HG03159 (cell line): ENCODE measurements at regions not wholly inside any gene's neighbourhood (a gene's known extent, or its start where the extent isn't known, plus 50 kb on each side); places are given as distances from the start of the nearest gene placed in this dataset.

Experiments used
- ATAC-seq: cut with Tn5 transposase; IDR thresholded peaks from one replicate; pipeline ENCODE4 v1.9.1; 2021; ENCODE audit warnings: mild to moderate bottlenecking, moderate library complexity; ENCODE audit not compliant: unreplicated experiment

DNA sequence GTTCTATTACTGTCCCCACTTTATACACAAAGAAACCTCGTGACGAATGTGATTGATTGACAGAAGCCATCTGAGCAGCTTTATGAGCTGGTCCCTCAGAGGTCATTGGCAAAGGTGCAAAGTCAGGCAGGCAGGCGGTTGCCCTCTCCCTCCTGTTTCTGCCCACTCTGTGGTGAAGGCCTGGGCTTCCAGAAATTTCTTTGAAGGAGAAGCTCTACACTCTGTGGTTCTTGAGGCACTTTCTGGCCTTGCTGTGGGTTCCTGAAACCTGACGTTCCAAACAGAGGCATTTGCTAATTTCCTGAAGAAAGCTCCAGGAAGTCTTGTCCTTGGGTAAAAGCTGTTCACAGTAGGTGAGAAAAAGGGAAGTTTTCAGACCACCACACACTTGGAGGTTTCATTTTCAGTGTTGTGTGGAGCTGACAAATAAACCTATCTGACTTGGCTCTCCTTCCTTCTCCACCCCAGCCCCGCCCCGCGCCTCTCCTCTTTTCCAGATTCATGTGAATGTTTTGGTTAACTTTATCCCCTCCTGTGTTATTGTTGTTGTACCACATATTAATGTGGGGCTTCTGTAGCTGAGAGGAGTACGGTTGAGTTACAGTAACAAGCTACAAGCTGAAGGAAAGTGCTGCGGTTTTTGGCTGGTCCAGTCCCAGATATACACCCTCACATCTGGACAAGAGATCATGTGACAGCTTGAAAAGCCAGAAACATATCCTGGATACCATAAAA, 274.1 kb downstream of the CLIC5 start:
- peak; percentile 64 for ATAC-seq

DNA sequence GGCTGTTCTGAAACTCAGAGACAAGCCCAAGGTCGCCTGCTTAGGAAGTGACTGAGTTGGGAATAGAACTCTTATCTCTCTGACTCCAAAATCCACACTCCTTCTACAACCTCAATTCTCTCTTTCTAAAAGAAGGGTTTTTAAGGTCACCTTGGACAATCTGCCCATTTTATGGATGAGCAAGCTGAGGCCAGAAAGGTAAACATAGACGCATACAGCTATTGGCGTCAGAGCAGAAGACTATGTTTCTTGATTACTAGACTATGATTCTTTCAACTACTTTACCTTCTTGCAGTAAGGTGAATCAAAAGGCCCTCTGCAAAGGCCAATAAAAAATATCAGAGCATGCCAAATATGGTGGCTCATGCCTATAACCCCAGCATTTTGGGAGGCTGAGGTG, 276.6 kb downstream of the CLIC5 start:
- no peak for ATAC-seq

DNA sequence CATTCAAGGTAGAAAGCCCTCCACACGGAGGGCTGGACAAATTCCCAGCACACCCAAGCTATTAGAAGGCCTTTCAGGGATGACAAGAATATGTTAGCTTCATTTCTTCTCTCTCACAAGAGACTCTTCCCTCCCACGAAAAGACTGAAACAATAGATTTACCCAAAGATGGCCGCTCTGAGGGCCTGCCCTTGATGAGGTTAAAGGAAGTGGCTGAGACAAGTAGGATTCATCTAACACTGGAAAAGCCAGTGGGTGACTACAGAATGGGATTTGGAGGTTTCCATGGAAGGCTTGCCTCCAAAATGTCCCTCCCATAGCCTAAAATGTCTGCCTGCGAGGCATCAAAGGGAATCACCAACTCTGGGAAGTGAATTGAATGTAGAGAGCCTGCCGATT, 277.6 kb downstream of the CLIC5 start:
- no peak for ATAC-seq

DNA sequence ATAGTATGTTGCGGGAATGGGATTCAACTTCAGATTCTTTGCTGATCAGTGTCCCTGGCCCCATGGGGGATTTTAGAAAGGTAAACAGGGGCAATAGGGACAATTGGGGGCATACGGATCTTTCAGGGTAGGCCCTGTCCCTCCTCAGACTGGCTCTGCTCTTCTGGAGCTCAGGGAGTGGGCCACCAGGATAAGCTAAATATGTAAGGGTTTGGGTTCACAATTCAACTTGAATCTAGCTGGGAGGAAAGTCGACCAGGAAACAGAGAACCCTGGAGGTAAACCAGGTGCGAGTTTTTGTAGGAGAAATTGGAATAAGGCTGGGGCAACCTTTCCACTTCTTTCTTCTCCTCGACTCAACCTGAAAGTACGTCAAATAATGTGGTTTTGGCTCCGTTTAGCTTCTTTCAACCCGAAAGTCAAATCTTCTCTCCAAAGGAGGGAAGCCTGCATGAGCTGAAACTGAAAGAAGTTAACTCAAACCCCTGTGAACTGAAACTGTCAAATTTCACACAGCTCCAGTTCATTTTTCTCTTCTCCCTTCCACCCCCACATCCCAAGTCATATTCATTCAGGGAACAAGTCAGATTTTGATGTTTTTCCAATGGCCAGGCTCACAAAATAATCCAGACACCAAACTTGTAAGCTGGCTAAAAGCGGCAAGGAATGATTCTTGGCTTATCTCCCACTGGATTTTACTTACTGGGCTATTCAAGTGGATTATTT, 278.2 kb downstream of the CLIC5 start:
- peak; percentile 64 for ATAC-seq

DNA sequence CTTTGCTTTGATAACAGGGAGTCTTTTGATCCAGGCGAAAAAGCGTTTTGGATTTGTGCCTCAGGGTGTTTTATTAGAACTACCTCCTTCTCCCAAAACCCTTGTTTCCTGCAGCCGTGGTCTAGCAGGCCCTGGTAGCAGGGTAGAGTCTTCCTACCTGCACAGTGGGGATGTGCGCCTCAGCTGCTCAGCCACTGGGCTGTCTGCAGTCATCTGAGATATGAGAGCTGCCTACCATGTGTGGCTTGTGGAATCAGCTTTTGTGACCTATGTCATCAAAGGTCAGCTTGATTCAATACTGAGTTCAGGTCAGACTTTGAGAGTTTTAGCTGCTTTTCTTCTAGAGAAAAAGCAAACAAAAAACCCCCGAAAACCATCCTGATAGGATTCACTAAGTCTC, 279.5 kb downstream of the CLIC5 start:
- no peak for ATAC-seq

DNA sequence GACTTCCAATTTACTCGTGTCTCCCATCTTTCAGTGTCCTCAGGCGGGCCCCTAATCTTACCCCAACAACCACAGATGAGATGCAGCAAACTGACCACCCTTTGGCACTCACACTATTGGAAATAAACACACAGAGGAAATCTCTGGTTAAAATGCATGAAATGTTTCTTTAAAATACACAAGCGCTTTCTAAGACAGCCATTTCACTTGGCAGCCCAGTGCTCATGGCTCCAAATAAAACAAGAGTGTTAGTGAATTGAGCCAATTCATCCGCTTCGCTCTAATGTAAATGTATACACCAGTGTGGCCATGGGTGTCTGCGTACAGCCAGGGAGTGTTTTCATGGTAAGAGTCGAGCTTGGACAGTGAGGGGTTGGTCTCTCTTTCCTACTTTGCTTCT, 282.9 kb downstream of the CLIC5 start:
- no peak for ATAC-seq

DNA sequence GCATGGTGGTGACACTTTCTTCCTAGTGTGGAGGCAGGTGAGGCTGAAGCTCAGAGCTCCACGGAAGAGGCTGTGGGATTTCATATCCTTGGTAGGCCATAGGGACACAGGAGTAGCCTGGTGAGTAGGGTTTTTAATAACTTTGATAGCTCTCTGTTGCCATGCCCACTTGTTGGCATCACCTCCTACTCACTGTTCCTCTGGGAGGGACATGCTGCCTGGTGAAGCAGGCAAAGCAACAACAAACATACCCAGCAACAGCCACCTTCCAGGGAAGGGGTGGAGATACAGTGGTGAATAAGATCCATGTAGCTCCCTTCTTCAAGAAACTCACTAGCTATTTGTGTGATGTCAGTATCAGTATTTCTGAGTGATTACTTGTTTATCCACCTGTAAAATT, 285.4 kb downstream of the CLIC5 start:
- no peak for ATAC-seq

DNA sequence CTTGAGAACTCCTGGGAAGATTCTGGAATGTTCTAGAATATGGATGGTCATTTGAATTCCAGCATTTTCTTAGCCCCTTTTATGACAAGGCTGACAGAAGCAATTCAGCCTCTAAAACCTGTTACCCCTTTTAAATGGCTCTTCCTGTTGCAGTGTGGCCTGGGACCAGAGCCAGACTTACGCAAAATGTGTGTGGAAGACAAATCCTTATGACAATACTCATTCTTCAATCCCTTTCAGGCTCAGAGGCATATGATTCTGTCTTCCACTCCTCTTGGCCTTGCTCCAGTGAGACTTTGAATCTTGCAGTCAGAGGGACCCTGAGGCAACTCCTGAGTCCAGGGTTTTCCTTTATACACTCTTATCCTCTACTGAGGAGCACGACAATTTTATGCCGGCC, 287.0 kb downstream of the CLIC5 start:
- ATAC-seq, result no peak

DNA sequence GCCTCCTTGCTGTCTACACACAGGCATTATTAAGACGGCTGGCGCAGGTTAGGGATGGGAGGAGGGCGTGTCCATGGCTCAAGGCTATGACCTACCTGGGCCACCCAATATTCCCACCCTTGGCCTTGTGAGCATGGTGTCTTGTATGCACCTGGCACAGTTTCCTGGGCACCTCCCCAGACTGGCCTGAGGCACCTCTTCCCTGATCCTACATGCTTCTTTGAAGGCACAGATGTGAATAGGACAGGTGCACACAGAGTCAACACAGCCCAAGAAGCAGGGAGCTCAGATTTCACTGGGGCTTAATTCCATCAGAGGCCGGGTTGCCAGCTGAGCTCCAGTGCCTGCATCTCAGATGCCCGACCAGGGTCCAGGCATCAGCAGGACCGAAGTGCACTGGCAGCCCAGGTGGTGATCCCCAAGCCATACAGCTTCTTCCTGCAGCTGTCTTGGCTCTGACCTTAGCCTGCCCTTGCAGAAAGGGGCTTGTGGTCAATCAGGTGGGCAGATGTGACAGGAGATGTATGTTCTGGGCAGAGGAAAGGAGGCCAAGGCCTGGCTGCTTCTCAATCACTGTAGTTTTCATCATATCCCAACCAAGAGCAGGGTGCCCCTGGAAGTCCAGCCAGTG, 287.7 kb downstream of the CLIC5 start:
- no peak for ATAC-seq

DNA sequence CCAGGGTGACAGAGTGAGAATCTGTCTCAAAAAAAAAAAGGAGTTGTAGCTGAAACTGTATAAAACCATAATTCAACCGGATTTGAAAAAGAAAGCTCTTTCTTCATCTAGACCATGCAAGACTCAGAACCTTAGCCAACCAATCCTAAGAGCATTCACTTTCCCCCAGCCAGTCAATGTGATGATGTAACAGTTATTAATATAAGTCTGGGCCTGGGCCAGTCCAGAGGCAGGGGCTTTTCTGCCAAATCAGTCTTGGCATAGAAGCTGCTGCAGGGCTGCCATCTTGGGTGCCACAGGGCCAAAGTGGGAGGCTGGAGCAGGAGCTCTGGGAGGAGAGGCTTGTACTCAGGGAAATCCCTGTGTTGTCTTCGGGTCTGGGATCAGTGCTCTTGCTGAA, 288.4 kb downstream of the CLIC5 start:
- ATAC-seq, result no peak

DNA sequence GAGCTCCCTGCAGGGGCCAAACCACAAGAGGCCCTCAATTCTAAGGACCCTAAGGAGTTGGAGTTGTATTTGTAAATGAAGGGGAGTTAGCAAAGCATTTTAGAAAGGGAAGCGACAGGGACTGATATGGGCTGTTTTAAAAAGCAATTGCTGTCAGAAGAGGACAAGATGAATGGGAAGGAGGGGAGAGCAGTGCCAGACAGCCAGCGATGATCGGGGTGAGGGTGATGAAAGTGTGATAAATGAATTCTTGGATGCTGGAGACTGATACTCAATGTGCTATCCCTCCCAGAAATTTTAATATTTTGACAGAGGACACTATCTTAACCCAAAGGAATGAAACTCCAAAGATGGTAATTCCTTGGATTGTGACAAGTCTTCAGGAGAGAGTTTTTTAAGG, 289.2 kb downstream of the CLIC5 start:
- ATAC-seq, result no peak

DNA sequence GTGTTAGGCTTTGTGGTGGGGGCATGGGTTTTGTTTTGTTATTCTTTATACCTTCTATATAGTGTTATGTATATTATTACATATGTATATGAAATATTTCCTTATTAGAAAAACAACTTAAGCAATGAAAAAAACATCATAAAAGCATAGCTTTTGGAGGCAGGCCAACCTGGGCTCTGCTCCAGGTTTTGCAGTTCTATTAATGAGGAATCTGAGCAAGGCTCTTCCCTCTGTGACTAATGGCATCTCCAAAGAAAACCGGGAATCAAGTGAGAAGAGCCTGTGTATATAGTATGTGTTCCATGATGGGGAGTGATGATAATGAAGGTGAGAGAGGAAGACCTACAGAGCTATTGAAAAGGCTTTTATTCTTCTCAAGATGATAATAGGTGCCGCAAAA, 291.1 kb downstream of the CLIC5 start:
- no peak for ATAC-seq

DNA sequence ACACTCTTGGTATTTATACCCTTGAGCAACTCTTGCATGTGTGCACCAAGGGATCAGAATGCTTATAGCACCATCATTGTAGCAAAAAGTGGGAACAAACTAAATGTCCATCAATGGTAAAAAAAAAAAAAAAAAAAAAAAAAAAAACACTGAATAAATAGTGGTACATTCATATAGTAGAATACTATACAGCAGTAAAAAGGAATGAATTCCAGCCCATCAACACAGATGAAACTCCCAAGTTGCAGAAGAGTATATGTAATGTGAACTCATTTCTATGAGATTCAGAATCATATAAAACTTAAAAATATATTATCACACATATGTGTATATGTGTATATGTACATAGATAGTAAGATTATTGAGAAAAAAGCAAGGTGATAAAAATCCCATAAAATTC, 291.6 kb downstream of the CLIC5 start:
- ATAC-seq, result no peak

DNA sequence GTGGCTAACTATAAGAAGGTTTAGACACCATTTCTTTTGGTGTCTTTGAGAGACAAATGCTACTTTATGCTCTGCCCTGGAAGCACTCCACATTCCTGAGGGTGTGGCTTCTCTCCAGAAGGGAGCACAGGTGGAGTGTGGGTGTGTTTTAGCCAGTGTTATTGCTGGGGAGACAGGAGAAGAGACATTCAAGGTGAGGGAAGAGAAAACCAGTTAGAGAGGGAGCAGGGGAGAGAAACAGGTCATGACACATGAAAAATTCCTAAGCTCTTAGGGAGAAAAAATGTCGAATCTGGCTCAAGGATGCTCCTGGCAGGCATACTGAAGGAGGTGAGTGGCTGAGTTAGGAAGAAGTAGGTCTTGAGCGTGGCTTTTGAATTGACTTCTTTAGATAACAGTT, 292.8 kb downstream of the CLIC5 start:
- no peak for ATAC-seq

DNA sequence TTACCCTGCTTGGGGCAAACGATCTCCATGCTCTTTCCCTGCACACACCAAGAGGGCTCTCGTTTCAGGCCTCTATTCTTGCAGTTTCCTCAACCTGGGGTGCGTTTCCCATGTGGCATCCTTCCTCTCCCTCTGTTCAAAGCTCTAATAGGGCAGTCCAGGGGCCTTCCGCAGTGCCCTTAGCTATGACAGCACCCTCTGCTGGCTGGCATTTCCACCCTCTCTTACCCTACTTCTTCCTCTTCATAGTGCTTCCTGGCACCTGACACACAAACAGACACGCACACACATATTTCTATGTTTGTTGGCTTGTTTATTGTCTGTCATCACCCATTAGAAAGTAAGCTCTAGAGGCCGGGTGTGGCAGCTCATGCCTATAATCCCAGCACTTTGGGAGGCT, 294.0 kb downstream of the CLIC5 start:
- ATAC-seq, result no peak

DNA sequence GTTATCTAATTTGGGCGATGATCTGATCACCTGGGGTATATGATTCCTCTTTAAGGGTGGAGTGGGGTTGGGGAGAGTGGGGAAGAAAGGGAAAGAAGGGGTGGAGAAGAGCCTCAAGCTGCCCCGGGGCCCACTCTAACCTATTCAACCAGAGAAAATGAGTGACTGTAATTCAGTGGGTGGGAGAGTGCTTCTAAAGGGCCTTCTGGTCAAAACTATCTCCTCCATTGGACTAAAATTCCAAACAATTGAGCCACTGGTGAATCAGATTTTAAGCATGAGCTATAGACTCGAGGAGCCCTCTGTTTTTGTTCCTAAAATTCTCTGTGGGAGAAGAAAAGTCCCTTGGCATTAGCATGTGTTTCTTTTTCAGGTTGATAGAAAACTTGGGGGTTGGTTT, 296.8 kb downstream of the CLIC5 start:
- no peak for ATAC-seq

DNA sequence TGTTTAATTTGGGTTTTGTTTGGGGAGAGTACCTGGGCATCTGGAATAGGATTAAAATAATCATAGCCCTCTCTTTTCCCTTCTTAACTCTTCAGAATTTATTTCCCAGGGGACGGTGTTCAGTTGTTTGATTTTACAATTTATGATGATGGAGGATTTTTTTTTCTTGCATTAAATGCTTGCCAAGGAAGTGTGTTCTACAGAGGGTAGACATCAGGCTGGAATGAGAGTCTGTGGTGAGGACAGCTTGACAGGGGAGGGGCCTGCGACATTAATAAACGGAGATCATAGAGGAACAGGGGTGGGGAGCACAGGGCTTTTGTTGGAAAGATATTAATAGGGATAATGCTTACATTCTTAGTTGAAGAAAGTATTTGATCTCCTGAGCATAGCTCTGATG, 297.5 kb downstream of the CLIC5 start:
- ATAC-seq, result no peak

DNA sequence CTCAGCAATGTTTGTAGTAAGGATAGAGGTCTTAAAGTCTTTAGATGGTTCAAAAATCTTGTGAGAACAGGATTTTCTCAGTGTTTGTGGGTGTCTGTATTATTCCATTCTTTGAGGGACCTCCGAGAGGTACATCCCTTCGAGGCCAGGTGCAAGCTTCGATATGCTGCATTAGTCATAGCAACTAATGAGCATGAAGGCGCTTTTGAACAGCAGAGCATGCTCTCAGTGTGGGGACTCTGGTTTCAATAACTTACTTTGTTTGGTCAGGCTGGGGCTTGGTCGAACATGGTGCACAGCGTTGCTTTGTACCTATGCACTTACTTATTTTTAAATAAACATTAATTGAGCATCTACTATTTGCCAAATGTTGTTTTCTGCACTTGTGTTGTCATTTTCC, 297.9 kb downstream of the CLIC5 start:
- ATAC-seq, result no peak

DNA sequence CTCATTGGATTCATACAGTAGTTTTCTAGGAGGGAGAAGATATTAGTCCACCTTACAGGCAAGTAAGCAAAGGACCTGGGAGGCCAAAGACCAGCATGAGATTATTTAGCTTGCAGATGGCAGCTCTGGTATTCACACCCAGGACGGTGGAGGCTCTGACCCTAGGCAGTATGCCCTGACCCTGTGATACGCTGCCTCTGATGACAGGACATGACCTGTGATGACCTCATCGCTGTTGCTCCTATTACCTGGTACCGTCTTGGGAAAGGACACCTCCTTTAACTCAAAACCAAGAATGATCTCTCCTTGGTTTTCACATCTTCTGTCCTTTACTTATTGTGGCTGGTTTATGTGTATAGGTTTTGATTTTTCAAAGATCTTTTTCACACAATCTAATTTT, 298.6 kb downstream of the CLIC5 start:
- ATAC-seq, result no peak

DNA sequence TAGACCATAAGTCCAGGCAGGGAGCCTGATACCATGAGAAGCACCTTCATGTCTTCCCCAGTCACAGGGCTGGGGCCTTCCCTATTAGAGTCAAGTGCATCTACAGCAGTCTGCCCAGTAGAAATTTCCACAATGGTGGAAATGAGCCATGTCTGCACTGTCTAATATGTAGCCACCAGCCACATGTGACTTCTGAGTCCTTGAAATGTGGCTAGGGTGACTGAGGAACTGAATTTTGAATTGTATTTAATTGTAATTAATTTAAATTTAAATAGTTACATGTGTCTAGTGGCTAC, 300.2 kb downstream of the CLIC5 start:
- ATAC-seq, result no peak

DNA sequence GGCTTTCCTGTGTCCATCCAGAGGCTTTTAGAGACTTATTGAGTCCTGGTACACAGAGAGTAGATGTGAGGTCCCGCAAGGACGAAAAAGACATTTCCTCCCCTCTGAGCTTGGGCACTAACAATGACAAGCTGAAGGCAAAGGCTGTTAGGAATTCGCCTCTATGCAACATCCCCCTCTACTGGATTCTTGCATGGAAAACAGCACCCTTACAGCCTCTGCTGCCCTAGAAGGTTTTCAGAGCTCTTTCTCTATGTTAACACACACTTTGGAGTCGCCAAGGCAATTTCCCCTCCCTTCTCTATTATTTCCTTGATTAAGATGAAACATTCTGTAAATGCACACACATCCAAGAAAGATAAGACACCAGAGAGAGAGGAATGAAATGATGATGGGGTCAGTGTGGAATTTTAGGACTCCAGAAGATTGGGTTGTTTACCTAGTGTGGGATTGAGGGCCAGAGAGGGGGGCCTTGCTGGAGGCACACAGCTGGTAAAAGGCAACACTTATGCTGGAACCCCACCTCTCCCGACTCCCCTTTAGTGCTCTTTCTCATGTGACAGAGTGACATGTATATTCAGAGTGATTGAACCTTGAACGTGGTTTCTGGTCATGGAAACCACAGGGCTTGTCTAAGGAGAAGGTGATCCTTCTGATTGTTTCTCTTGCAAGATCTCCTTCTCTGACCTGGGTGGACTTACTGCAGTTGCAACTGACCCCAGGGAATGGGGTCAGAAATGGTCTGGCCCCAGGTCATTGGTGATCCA, 300.7 kb downstream of the CLIC5 start:
- ATAC-seq, result peak; percentile 41
